HG02759 (cell line): ENCODE measurements at regions not wholly inside any gene's neighbourhood (a gene's known extent, or its start where the extent isn't known, plus 50 kb on each side); places are given as distances from the start of the nearest gene placed in this dataset.

ENCODE experiments used
- ATAC-seq: cut with Tn5 transposase; IDR thresholded peaks from one replicate; pipeline ENCODE4 v1.9.1; 2021; ENCODE audit warnings: mild to moderate bottlenecking, moderate library complexity; ENCODE audit not compliant: unreplicated experiment

GRCh38 chr5:17157916-17158529, 59.4 kb upstream of the BASP1 start:
- no peak for ATAC-seq

GRCh38 chr5:17160756-17161040, 56.7 kb upstream of the BASP1 start:
- ATAC-seq = no peak

GRCh38 chr5:17161662-17162061, 55.8 kb upstream of the BASP1 start:
- no peak for ATAC-seq

GRCh38 chr5:17163221-17163620, 54.2 kb upstream of the BASP1 start:
- ATAC-seq = no peak

GRCh38 chr5:17167171-17167891, 50.1 kb upstream of the BASP1 start:
- ATAC-seq = no peak
